ENCODE measurements at regions not wholly inside any gene's neighbourhood (a gene's known extent, or its start where the extent isn't known, plus 50 kb on each side); places are given as distances from the start of the nearest gene placed in this dataset.

DNA sequence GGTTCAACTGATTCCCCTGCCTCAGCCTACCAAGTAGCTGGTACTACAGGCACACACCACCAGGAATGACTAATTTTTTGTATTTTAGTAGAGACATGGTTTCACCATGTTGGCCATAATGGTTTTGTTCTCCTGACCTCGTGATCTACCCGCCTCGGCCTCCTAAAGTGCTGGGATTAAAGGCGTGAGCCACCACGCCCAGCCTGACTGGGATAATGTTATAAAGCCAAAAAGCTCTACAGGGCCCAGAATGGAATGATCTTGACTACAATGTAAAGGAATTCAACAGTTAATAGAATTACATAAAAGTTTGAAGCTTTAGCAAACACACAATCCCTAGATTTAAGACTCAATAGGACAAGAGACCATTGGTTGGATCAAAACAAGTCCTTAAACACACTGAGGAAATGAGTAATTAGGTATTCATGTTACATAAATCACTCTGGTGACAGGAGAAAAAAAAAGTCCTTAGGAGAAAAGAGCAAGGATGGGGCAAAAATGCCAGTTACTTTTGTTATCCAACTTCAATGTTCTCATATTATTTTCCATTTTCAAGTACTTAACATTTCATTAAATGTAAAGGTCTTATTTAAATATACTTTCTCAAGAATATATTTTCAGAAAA, 504.9 kb downstream of the TSPY10 start:
- DNase-seq = no peak
- Histone ChIP-seq H3K4me1 (no peaks in the 10 kb centered on the region), H3K36me3 (ENCODE audit: low read depth, missing control alignments) (no peaks in the 10 kb centered on the region), H3K27ac (no peak overlapping the region), H3K27me3 (no peaks in the 10 kb centered on the region), H3K4me3 (no peak overlapping the region), H3K9me3 (no peaks in the 10 kb centered on the region)
- no peak for TF ChIP-seq POLR2A (IDR thresholded peaks at IDR 0.05)
- TF ChIP-seq, protein P1, sequence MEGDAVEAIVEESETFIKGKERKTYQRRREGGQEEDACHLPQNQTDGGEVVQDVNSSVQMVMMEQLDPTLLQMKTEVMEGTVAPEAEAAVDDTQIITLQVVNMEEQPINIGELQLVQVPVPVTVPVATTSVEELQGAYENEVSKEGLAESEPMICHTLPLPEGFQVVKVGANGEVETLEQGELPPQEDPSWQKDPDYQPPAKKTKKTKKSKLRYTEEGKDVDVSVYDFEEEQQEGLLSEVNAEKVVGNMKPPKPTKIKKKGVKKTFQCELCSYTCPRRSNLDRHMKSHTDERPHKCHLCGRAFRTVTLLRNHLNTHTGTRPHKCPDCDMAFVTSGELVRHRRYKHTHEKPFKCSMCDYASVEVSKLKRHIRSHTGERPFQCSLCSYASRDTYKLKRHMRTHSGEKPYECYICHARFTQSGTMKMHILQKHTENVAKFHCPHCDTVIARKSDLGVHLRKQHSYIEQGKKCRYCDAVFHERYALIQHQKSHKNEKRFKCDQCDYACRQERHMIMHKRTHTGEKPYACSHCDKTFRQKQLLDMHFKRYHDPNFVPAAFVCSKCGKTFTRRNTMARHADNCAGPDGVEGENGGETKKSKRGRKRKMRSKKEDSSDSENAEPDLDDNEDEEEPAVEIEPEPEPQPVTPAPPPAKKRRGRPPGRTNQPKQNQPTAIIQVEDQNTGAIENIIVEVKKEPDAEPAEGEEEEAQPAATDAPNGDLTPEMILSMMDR (IDR thresholded peaks at IDR 0.05) = no peak
- intact Hi-C loops (cut with DNase I; ENCODE audit: low total_unique reads) = no loop called here
- WGBS, 2 donors = 79 to 96% methylated on average over 5 of the region's 5 CpGs

DNA sequence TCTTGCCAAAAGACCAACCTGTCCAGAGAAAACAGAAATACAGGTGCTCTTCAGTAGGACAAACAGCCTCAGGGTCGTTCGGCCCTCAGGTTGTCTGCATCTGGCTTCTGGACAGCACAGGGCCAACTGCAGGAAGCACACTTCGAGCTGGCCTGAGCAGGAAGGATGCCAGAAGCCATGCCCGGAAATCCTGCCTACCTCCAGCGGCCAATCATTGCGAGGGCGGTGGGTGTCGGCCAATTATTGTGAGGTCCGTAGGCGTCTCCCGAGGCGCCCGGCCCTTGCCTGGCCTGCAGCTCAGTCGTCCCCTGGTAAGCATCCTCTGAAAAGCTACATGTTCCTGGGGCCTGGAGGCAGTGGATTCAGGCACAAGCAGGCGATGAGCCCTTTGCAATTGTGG, 507.5 kb downstream of the TSPY10 start:
- no peak overlapping the region for H3K4me3 ChIP-seq
- H3K9me3 ChIP-seq = no peaks in the 10 kb centered on the region
- intact Hi-C loops (cut with DNase I; ENCODE audit: low total_unique reads) = no loop called here
- TF ChIP-seq, protein P1 (IDR thresholded peaks at IDR 0.05) = no peak
- TF ChIP-seq POLR2A (IDR thresholded peaks at IDR 0.05) = no peak
- no peaks in the 10 kb centered on the region for H3K4me1 ChIP-seq
- 69% methylated on average over 13 of the region's 15 CpGs; no CpG with 5 or more reads in 1 of the 2 donors for WGBS, 2 donors
- DNase-seq = peak; percentile 18
- H3K27ac ChIP-seq = no peak overlapping the region
- no peaks in the 10 kb centered on the region for H3K36me3 ChIP-seq (ENCODE audit: low read depth, missing control alignments)
- H3K27me3 ChIP-seq = no peaks in the 10 kb centered on the region

DNA sequence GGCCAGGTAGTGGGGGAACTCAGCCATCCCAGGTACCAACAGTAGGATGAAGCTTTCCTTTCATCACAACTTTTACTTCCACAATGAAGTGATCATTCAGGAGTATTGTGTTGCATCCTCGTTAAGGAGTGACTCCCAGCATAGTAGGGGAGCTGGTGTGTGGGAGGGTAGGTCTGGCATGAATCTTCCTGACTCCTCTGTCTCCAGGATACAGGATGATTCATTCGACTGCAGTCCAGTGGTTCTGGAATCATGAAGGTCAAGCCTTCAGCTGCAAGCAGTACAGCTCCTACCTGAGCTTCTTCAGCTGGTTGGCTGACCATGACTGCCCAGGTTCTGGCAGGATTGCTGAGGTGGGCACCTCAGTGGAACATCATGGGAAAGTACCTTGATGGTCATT, 510.2 kb downstream of the TSPY10 start:
- no peaks in the 10 kb centered on the region for H3K4me1 ChIP-seq
- no peak for DNase-seq
- TF ChIP-seq POLR2A (IDR thresholded peaks at IDR 0.05) = no peak
- TF ChIP-seq, protein P1 (IDR thresholded peaks at IDR 0.05) = no peak
- no peaks in the 10 kb centered on the region for H3K36me3 ChIP-seq (ENCODE audit: low read depth, missing control alignments)
- no peaks in the 10 kb centered on the region for H3K27me3 ChIP-seq
- WGBS, 2 donors = 36% methylated on average over 2 of the region's 2 CpGs; no CpG with 5 or more reads in 1 of the 2 donors
- intact Hi-C loops (cut with DNase I; ENCODE audit: low total_unique reads) = no loop called here
- H3K9me3 ChIP-seq = no peaks in the 10 kb centered on the region
- no peak overlapping the region for H3K4me3 ChIP-seq
- no peak overlapping the region for H3K27ac ChIP-seq

Measured in testis (tissue), 2 donors.